HCT116 (cell line): ENCODE measurements at regions not wholly inside any gene's neighbourhood (a gene's known extent, or its start where the extent isn't known, plus 50 kb on each side); places are given as distances from the start of the nearest gene placed in this dataset.

ENCODE experiments used
- ATAC-seq: fragments of 200-7000 bp; cut with Tn5 transposase; 2 replicates; pipeline ENCODE4 v1.9.1; 2020; ENCODE audit warnings: mild to moderate bottlenecking, moderate library complexity
- BruUV-seq: library from RNA; stranded (reverse); fragments of 400-500 nt; replicated peaks from 2 replicates; lab custom pipeline; 2021; lab: Mats Ljungman, UMichigan
- CTCF ChIA-PET: fragments of 300-600 bp; sonication (Branson Sonifier 250); formaldehyde crosslinking; loops from one replicate; lab custom pipeline; 2021; ENCODE audit warnings: antibody characterized with exemption; lab: Charles Lee
- POLR2A ChIA-PET: fragments of 300-600, 350-600 bp; sonication (Branson Sonifier 250); formaldehyde crosslinking; loops from one replicate; lab custom pipeline; 2021; ENCODE audit warnings: antibody characterized with exemption; lab: Charles Lee
- RAD21 ChIA-PET, 2 experiments: fragments of 300-600 bp; sonication (Branson Sonifier 250); formaldehyde crosslinking; loops; one replicate each; lab custom pipeline; 2023; ENCODE audit warnings: low total read pairs in 2 of 2; ENCODE audit not compliant: uncharacterized antibody in 2 of 2, unreplicated experiment in 2 of 2, low non-redundant PET in 1 of 2; lab: Charles Lee
- DNase-seq: peaks from one replicate; pipeline ENCODE4 v3.0.0-alpha.2; 2010; ENCODE audit warnings: low read depth, low spot score
- H2AFZ ChIP-seq: fragments of 200-600 bp; shearing (Covaris generic), sonication (generic); 2 replicates; pipeline ENCODE4 v1.6.1; 2017; ENCODE audit warnings: low read depth, mixed run types, mixed read lengths, antibody characterized with exemption, low read length; ENCODE audit not compliant: poor library complexity, severe bottlenecking
- H3K27ac ChIP-seq: 2 replicates; pipeline ENCODE4 v1.5.1; 2012; ENCODE audit warnings: low read depth, low read length
- H3K27me3 ChIP-seq: fragments of 200-600 bp; sonication (generic); 2 replicates; pipeline ENCODE4 v1.6.1; 2016; ENCODE audit warnings: mixed run types, low read length, mixed read lengths; ENCODE audit not compliant: insufficient read depth
- H3K36me3 ChIP-seq, 2 experiments: fragments of 200-500 bp in 1 of 2; fragments of 200-600 bp in 1 of 2; sonication (Bioruptor generic) in 1 of 2; sonication (generic) in 1 of 2; 2 replicates each; pipeline versions ENCODE4 v1.5.1 to v1.6.1; 2014 to 2016; ENCODE audit warnings: low read length in 2 of 2, inconsistent platforms in 1 of 2, mixed read lengths in 1 of 2, mixed run types in 1 of 2; ENCODE audit not compliant: insufficient read depth in 2 of 2, control insufficient read depth in 1 of 2
- H3K4me1 ChIP-seq, 2 experiments: fragments of 200-600 bp in 1 of 2; sonication (generic) in 1 of 2; 2 replicates each; pipeline versions ENCODE4 v1.5.1 to v1.6.1; 2012 to 2017; ENCODE audit warnings: low read length in 2 of 2, inconsistent platforms in 1 of 2, mild to moderate bottlenecking in 1 of 2, mixed read lengths in 1 of 2, mixed run types in 1 of 2, moderate library complexity in 1 of 2; ENCODE audit not compliant: insufficient read depth in 2 of 2, control insufficient read depth in 1 of 2
- H3K4me2 ChIP-seq: fragments of 200-600 bp; sonication (generic); 2 replicates; pipeline ENCODE4 v1.6.1; 2017; ENCODE audit warnings: mixed run types, low read length, mixed read lengths
- H3K4me3 ChIP-seq, 2 experiments: fragments of 200-600 bp in 1 of 2; sonication (generic) in 1 of 2; replicated peaks in 1 of 2; 2 replicates each; pipeline ENCODE4 v1.5.1; 2011 to 2016; ENCODE audit warnings: low read length in 2 of 2, control low read depth in 1 of 2, low read depth in 1 of 2, mild to moderate bottlenecking in 1 of 2, mixed read lengths in 1 of 2, mixed run types in 1 of 2
- H3K79me2 ChIP-seq: fragments of 200-600 bp; sonication (generic); 2 replicates; pipeline ENCODE4 v1.6.1; 2017; ENCODE audit warnings: mild to moderate bottlenecking, mixed run types, low read length, moderate library complexity, mixed read lengths; ENCODE audit not compliant: insufficient read depth
- H3K9ac ChIP-seq: fragments of 200-600 bp; sonication (generic); 2 replicates; pipeline ENCODE4 v1.6.1; 2016; ENCODE audit warnings: low read length, mixed read lengths
- H3K9me2 ChIP-seq: fragments of 200-600 bp; sonication (generic), shearing (Covaris generic); 2 replicates; pipeline ENCODE4 v1.6.1; 2017; ENCODE audit warnings: mixed run types, mild to moderate bottlenecking, moderate library complexity; ENCODE audit not compliant: insufficient read depth
- H3K9me3 ChIP-seq, 2 experiments: fragments of 200-500 bp in 1 of 2; fragments of 200-600 bp in 1 of 2; sonication (Bioruptor generic) in 1 of 2; sonication (generic) in 1 of 2; 2 replicates each; pipeline ENCODE4 v1.6.1; 2014 to 2017; ENCODE audit warnings: low read length in 2 of 2, mixed read lengths in 2 of 2, inconsistent platforms in 1 of 2, low read depth in 1 of 2, mild to moderate bottlenecking in 1 of 2, mixed run types in 1 of 2, moderate library complexity in 1 of 2; ENCODE audit not compliant: control insufficient read depth in 1 of 2, insufficient read depth in 1 of 2
- H4K20me1 ChIP-seq: fragments of 200-600 bp; sonication (generic), shearing (Covaris generic); 2 replicates; pipeline ENCODE4 v1.6.1; 2017; ENCODE audit warnings: mixed run types, mild to moderate bottlenecking, moderate library complexity; ENCODE audit not compliant: insufficient read depth
- ATF3 ChIP-seq: IDR thresholded peaks from 2 replicates; pipeline ENCODE4 v1.6.1; 2012
- CEBPB ChIP-seq: IDR thresholded peaks from 2 replicates; pipeline ENCODE4 v1.6.1; 2012; ENCODE audit warnings: low read depth
- ELF1 ChIP-seq: IDR thresholded peaks from 2 replicates; pipeline ENCODE4 v1.6.1; 2012; ENCODE audit warnings: low read depth, borderline replicate concordance
- RAD21 ChIP-seq: IDR thresholded peaks from 2 replicates; pipeline ENCODE4 v1.6.1; 2012; ENCODE audit warnings: low read depth, mild to moderate bottlenecking
- REST ChIP-seq: IDR thresholded peaks from 2 replicates; pipeline ENCODE4 v1.6.1; 2012; ENCODE audit warnings: low read depth
- ZFX ChIP-seq: fragments of 450-650 bp; IDR thresholded peaks from 2 replicates; pipeline ENCODE4 v1.6.1; 2017
- intact Hi-C: fragments of 100-400 bp; cut with micrococcal nuclease; formaldehyde crosslinking; loops from 2 replicates; pipeline ENCODE4 v1.10.0; 2022

GRCh38 chr18:60092073-60092472 is 192.3 kb downstream of the PMAIP1 start:
- Histone ChIP-seq H3K9me2 (no peaks in the 10 kb centered on the region), H3K79me2 (no peaks in the 10 kb centered on the region), H3K27ac (no peak overlapping the region), H3K9ac (no peak overlapping the region), H3K4me3 (no peak overlapping the region), H2AFZ (no peak overlapping the region), H3K36me3 (no peaks in the 10 kb centered on the region), H3K4me1 (no peaks in the 10 kb centered on the region), H3K9me3 (peaks cover 0 to 5% of the 10 kb centered on the region in 2 experiments; a peak in 1 of 4 replicates), H3K4me2 (no peak overlapping the region), H4K20me1 (no peaks in the 10 kb centered on the region), H3K27me3 (no peaks in the 10 kb centered on the region)
- CTCF ChIA-PET: no interaction called here
- TF ChIP-seq CEBPB: no peak
- DNase-seq (no peak), ATAC-seq (no peak)
- intact Hi-C loops: no loop called here
- RAD21 ChIA-PET: no interaction called here
- POLR2A ChIA-PET: no interaction called here
- BruUV-seq: no TSS peak

GRCh38 chr18:60090170-60090569 is 190.4 kb downstream of the PMAIP1 start:
- Histone ChIP-seq H3K9ac (no peak overlapping the region), H2AFZ (no peak overlapping the region), H3K4me3 (no peak overlapping the region), H4K20me1 (no peaks in the 10 kb centered on the region), H3K4me1 (no peaks in the 10 kb centered on the region), H3K36me3 (no peaks in the 10 kb centered on the region), H3K27ac (no peak overlapping the region), H3K27me3 (no peaks in the 10 kb centered on the region), H3K79me2 (no peaks in the 10 kb centered on the region), H3K9me2 (no peaks in the 10 kb centered on the region), H3K9me3 (peaks cover 0 to 5% of the 10 kb centered on the region in 2 experiments; a peak in 1 of 4 replicates), H3K4me2 (no peak overlapping the region)
- ChIA-PET POLR2A (no interaction called here), CTCF (no interaction called here), RAD21 (no interaction called here)
- BruUV-seq: no TSS peak
- intact Hi-C loops: no loop called here
- no peak for ATAC-seq
- DNase-seq: no peak
- no peak for TF ChIP-seq ZFX
- no peak for TF ChIP-seq ELF1
- TF ChIP-seq RAD21: peak; percentile 9; the same call in 1 of the 2 replicates
- TF ChIP-seq ATF3: no peak
- TF ChIP-seq REST: no peak
